A549 (cell line): ENCODE measurements at regions not wholly inside any gene's neighbourhood (a gene's known extent, or its start where the extent isn't known, plus 50 kb on each side); places are given as distances from the start of the nearest gene placed in this dataset.

Experiments used
- CBX2 ChIP-seq: fragments of 200-600 bp; sonication (generic); IDR thresholded peaks from 2 replicates; pipeline ENCODE4 v1.6.1; 2016; ENCODE audit warnings: low read depth, mild to moderate bottlenecking, borderline replicate concordance
- JUNB ChIP-seq: fragments of >200 bp; sonication (Bioruptor Twin); formaldehyde crosslinking; IDR thresholded peaks from 2 replicates; pipeline ENCODE4 v1.6.1; 2016
- KDM5A ChIP-seq: fragments of 200-600 bp; sonication (generic); IDR thresholded peaks from 2 replicates; pipeline ENCODE4 v1.6.1; 2016; ENCODE audit warnings: antibody characterized with exemption, mild to moderate bottlenecking
- MAFK ChIP-seq: fragments of 450-650 bp; IDR thresholded peaks from 2 replicates; pipeline ENCODE4 v1.6.1; 2014; ENCODE audit not compliant: partially characterized antibody
- MYC ChIP-seq: IDR thresholded peaks from 2 replicates; pipeline ENCODE4 v1.6.1; 2012; ENCODE audit warnings: mild to moderate bottlenecking, inconsistent platforms, low read length, improper control_type of control experiment, borderline replicate concordance
- NFE2L2 ChIP-seq: fragments of 150-350 bp; conservative IDR thresholded peaks from 2 replicates; pipeline ENCODE4 v1.6.1; 2014; ENCODE audit warnings: low read length
- RAD21 ChIP-seq, 2 experiments: fragments of >200 bp in 1 of 2; sonication (Bioruptor Twin) in 1 of 2; formaldehyde crosslinking in 1 of 2; IDR thresholded peaks in 1 of 2; conservative IDR thresholded peaks in 1 of 2; 2 replicates in 1 of 2; 3 replicates in 1 of 2; pipeline ENCODE4 v1.6.1; 2012 to 2018; ENCODE audit warnings: inconsistent platforms in 1 of 2
- ZFP36 ChIP-seq: fragments of 450-650 bp; IDR thresholded peaks from 2 replicates; pipeline ENCODE4 v1.6.1; 2014; ENCODE audit warnings: borderline replicate concordance; ENCODE audit not compliant: partially characterized antibody
- TF ChIP-seq, protein P1 (sequence below): fragments of >200 bp; sonication (Bioruptor Twin); formaldehyde crosslinking; IDR thresholded peaks from 3 replicates; pipeline ENCODE4 v1.5.1; 2016

DNA sequence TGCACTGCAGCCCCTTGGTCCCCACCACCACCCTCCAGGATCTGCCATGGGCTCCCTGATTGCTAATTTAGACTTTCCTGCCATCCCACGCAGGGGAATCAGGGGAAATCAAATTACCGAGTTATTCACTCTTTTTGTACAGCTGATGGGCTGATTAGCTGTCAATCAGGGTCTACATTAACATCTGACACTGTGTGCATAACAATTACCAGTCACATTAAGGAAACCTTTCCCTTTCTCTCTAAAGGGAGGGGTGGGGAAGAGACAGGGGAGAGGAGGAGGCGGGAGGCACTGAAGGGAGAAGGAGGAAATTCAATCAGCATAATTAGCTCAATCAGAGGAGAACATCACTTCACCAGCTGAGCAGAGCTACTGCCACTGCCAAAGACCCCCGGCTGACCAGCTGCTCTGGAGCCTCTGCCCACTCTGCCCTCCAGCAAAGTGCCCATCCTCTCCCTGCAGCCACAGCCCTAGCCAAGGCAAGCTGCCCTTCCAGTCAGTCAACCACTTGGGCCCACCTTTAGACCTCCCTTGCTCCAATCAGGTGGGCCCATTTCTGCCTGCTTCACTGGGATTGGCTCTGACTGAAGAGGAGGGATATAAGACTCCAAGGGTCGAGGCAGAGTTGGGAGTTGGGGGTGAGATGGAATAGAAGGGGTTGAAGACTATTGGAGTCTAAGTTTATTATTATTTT lies 199.3 kb upstream of the ZC3H12A start:
- TF ChIP-seq NFE2L2, result no peak
- no peak for TF ChIP-seq RAD21 (conservative IDR thresholded peaks at IDR 0.05 in 1 of 2, IDR thresholded peaks at IDR 0.05 in 1 of 2)
- TF ChIP-seq, protein P1, sequence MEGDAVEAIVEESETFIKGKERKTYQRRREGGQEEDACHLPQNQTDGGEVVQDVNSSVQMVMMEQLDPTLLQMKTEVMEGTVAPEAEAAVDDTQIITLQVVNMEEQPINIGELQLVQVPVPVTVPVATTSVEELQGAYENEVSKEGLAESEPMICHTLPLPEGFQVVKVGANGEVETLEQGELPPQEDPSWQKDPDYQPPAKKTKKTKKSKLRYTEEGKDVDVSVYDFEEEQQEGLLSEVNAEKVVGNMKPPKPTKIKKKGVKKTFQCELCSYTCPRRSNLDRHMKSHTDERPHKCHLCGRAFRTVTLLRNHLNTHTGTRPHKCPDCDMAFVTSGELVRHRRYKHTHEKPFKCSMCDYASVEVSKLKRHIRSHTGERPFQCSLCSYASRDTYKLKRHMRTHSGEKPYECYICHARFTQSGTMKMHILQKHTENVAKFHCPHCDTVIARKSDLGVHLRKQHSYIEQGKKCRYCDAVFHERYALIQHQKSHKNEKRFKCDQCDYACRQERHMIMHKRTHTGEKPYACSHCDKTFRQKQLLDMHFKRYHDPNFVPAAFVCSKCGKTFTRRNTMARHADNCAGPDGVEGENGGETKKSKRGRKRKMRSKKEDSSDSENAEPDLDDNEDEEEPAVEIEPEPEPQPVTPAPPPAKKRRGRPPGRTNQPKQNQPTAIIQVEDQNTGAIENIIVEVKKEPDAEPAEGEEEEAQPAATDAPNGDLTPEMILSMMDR, result no peak
- TF ChIP-seq JUNB, result no peak
- TF ChIP-seq CBX2, result no peak
- TF ChIP-seq MAFK, result no peak
- TF ChIP-seq KDM5A, result no peak
- no peak for TF ChIP-seq ZFP36
- TF ChIP-seq MYC, result no peak
